Motor neuron (in vitro differentiated cells): ENCODE measurements at regions not wholly inside any gene's neighbourhood (a gene's known extent, or its start where the extent isn't known, plus 50 kb on each side); places are given as distances from the start of the nearest gene placed in this dataset.
A peak's percentile ranks its signal among the peaks of the same experiment; 100 is the strongest.
"Not testable (repeated sequence)": the region's sequence is repeated elsewhere in the genome, so short reads cannot be mapped to it uniquely, and the experiment has no call there.

ENCODE experiments used
- ATAC-seq, 8 experiments: fragments of 200-7000 bp; cut with Tn5 transposase; replicated peaks in 6 of 8; 2 replicates each; pipeline ENCODE4 v1.8.0; 2021; ENCODE audit warnings: mild to moderate bottlenecking in 8 of 8, moderate library complexity in 8 of 8
- H3K27ac ChIP-seq, 2 donors: fragments of 250-450 bp; sonication (Bioruptor Pico); 2 replicates each; pipeline ENCODE4 v1.9.0; 2021; ENCODE audit warnings: antibody characterized with exemption in 2 of 2, mild to moderate bottlenecking in 2 of 2, moderate library complexity in 1 of 2
- H3K4me1 ChIP-seq, 2 donors: fragments of 250-450 bp; sonication (Bioruptor Pico); replicated peaks in 1 of 2; 2 replicates each; pipeline ENCODE4 v1.6.1; 2021; ENCODE audit warnings: antibody characterized with exemption in 2 of 2, mild to moderate bottlenecking in 2 of 2, moderate library complexity in 1 of 2
- H3K4me3 ChIP-seq, 5 donors: fragments of 250-450 bp; sonication (Bioruptor Pico); 2 replicates each; pipeline ENCODE4 v1.9.0; 2021; ENCODE audit warnings: antibody characterized with exemption in 5 of 5, mild to moderate bottlenecking in 5 of 5, moderate library complexity in 4 of 5
- WGBS, 10 experiments: fragments of 450-650 bp; shearing (Covaris generic); methylation state at CpG; one replicate each; pipeline ENCODE4 v1.0.0; 2022; 5-methylcytosine and 5-hydroxymethylcytosine counted together
- in situ Hi-C, 9 experiments: fragments of 400-800 bp; cut with MboI; loops; one replicate each; pipeline ENCODE4 v1.15.0; 2021; ENCODE audit warnings: low sequenced_read_pairs in 9 of 9, low pct_unique_long_range_greater_than_20kb in 2 of 9; ENCODE audit not compliant: unreplicated experiment in 9 of 9

GRCh38 chr7:39832519-39833085, 117.5 kb upstream of the CDK13 start:
- no peak for ATAC-seq
- Histone ChIP-seq H3K27ac (no peak overlapping the region), H3K4me1 (no peaks in the 10 kb centered on the region), H3K4me3 (peak overlapping the region; percentile 32 to 55 (median 43))
- 40 to 70% (median 48%) methylated on average over 3 of the region's 3 CpGs; no CpG with 5 or more reads in 1 of the 10 experiments for WGBS, 10 experiments
- in situ Hi-C loops = no loop called here

- peak overlapping the region; percentile 32 to 55 (median 43) for H3K4me3 ChIP-seq
- H3K27ac ChIP-seq, in situ Hi-C loops, H3K4me1 ChIP-seq: not testable (repeated sequence)
- 0% methylated on average over 1 to 37 of the region's 71 CpGs; no CpG with 5 or more reads in 6 of the 10 experiments for WGBS, 10 experiments
- peak; percentile 96 to 98 (median 97) for ATAC-seq
Observed at GRCh38 chr7:39833180-39833799, 116.8 kb upstream of the CDK13 start.

- H3K4me1 ChIP-seq, ATAC-seq, in situ Hi-C loops, H3K27ac ChIP-seq: not testable (repeated sequence)
- 0 to 53% (median 39%) methylated on average over 2 to 10 of the region's 36 CpGs; no CpG with 5 or more reads in 3 of the 10 experiments for WGBS, 10 experiments
- H3K4me3 ChIP-seq = peak overlapping the region in 4 of 5 donors; percentile 34 to 55 (median 44)
Observed at GRCh38 chr7:39833865-39834634, 116.0 kb upstream of the CDK13 start.

- in situ Hi-C loops = no loop called here
- 0 to 100% (median 79%) methylated on average over 1 to 3 of the region's 3 CpGs; no CpG with 5 or more reads in 3 of the 10 experiments for WGBS, 10 experiments
- no peak overlapping the region for H3K27ac ChIP-seq
- ATAC-seq = no peak
- no peak overlapping the region for H3K4me3 ChIP-seq
- H3K4me1 ChIP-seq = no peaks in the 10 kb centered on the region
Observed at GRCh38 chr7:39838326-39838725, 111.7 kb upstream of the CDK13 start.

- H3K4me1 ChIP-seq = no peaks in the 10 kb centered on the region
- H3K27ac ChIP-seq = no peak overlapping the region
- 6 to 100% (median 80%) methylated on average over 1 to 2 of the region's 2 CpGs; no CpG with 5 or more reads in 1 of the 10 experiments for WGBS, 10 experiments
- in situ Hi-C loops = no loop called here
- ATAC-seq = no peak
- H3K4me3 ChIP-seq = no peak overlapping the region
Observed at GRCh38 chr7:39845006-39845405, 105.0 kb upstream of the CDK13 start.

- in situ Hi-C loops = no loop called here
- Histone ChIP-seq H3K27ac (no peak overlapping the region), H3K4me3 (no peak overlapping the region), H3K4me1 (no peaks in the 10 kb centered on the region)
- ATAC-seq = no peak
- 57 to 93% (median 87%) methylated on average over 1 to 5 of the region's 5 CpGs; no CpG with 5 or more reads in 1 of the 10 experiments for WGBS, 10 experiments
Observed at GRCh38 chr7:39847227-39847626, 102.8 kb upstream of the CDK13 start.

- 50 to 100% (median 100%) methylated on average over 1 to 2 of the region's 2 CpGs; no CpG with 5 or more reads in 1 of the 10 experiments for WGBS, 10 experiments
- ATAC-seq = no peak
- in situ Hi-C loops = no loop called here
- H3K4me1 ChIP-seq = no peaks in the 10 kb centered on the region
- H3K27ac ChIP-seq = no peak overlapping the region
- H3K4me3 ChIP-seq = no peak overlapping the region
Observed at GRCh38 chr7:39851466-39852045, 98.5 kb upstream of the CDK13 start.

- peak; percentile 52 to 91 (median 69) for ATAC-seq
- in situ Hi-C loops, H3K27ac ChIP-seq, H3K4me1 ChIP-seq, H3K4me3 ChIP-seq: not testable (repeated sequence)
- 43 to 80% (median 71%) methylated on average over 1 to 3 of the region's 36 CpGs; no CpG with 5 or more reads in 5 of the 10 experiments for WGBS, 10 experiments
Observed at GRCh38 chr7:39854616-39855324, 95.3 kb upstream of the CDK13 start.

- Histone ChIP-seq H3K27ac (no peak overlapping the region), H3K4me1 (no peaks in the 10 kb centered on the region), H3K4me3 (no peak overlapping the region)
- in situ Hi-C loops = no loop called here
- no peak for ATAC-seq
- 33 to 100% (median 94%) methylated on average over 1 of the region's 1 CpG; no CpG with 5 or more reads in 2 of the 10 experiments for WGBS, 10 experiments
Observed at GRCh38 chr7:39855325-39855674, 94.8 kb upstream of the CDK13 start.

GRCh38 chr7:39863675-39864322, 86.3 kb upstream of the CDK13 start:
- 60 to 100% (median 90%) methylated on average over 1 to 2 of the region's 3 CpGs; no CpG with 5 or more reads in 6 of the 10 experiments for WGBS, 10 experiments
- H3K4me3 ChIP-seq, H3K27ac ChIP-seq, H3K4me1 ChIP-seq, in situ Hi-C loops: not testable (repeated sequence)
- ATAC-seq = peak in 1 of 8 experiments; percentile 77

GRCh38 chr7:39869888-39870522, 80.1 kb upstream of the CDK13 start:
- H3K27ac ChIP-seq, H3K4me3 ChIP-seq, H3K4me1 ChIP-seq, in situ Hi-C loops: not testable (repeated sequence)
- ATAC-seq = peak in 3 of 8 experiments; percentile 74 to 79 (median 76)
- WGBS, 10 experiments = 0 to 82% (median 40%) methylated on average over 1 to 3 of the region's 5 CpGs; no CpG with 5 or more reads in 6 of the 10 experiments

GRCh38 chr7:39871610-39872009, 78.4 kb upstream of the CDK13 start:
- H3K27ac ChIP-seq, H3K4me3 ChIP-seq, H3K4me1 ChIP-seq, in situ Hi-C loops: not testable (repeated sequence)
- 8 to 100% (median 100%) methylated on average over 1 to 3 of the region's 4 CpGs; no CpG with 5 or more reads in 4 of the 10 experiments for WGBS, 10 experiments
- peak in 3 of 8 experiments; percentile 46 to 56 (median 47) for ATAC-seq
